Endodermal cell (in vitro differentiated cells): ENCODE measurements at regions not wholly inside any gene's neighbourhood (a gene's known extent, or its start where the extent isn't known, plus 50 kb on each side); places are given as distances from the start of the nearest gene placed in this dataset.

Experiments used
- DNase-seq: peaks from one replicate; pipeline ENCODE4 v3.0.0-alpha.2; 2017
- H3K27ac ChIP-seq: 2 replicates; pipeline ENCODE4 v1.5.1; 2013; ENCODE audit warnings: mild to moderate bottlenecking, low read depth, low read length, moderate library complexity
- H3K27me3 ChIP-seq: 2 replicates; pipeline ENCODE4 v1.6.1; 2013; ENCODE audit warnings: mild to moderate bottlenecking, low read length, moderate library complexity; ENCODE audit not compliant: insufficient read depth, control insufficient read depth, poor library complexity, severe bottlenecking
- H3K36me3 ChIP-seq: 2 replicates; pipeline ENCODE4 v1.7.0; 2013; ENCODE audit warnings: mild to moderate bottlenecking, low read length, moderate library complexity; ENCODE audit not compliant: control insufficient read depth, insufficient read depth
- H3K4me1 ChIP-seq: one replicate; pipeline ENCODE4 v1.7.0; 2013; ENCODE audit warnings: low read length; ENCODE audit not compliant: control insufficient read depth, insufficient read depth
- H3K4me3 ChIP-seq: 2 replicates; pipeline ENCODE4 v1.5.1; 2013; ENCODE audit warnings: mild to moderate bottlenecking, low read length, moderate library complexity
- H3K9ac ChIP-seq: 2 replicates; pipeline ENCODE4 v1.6.1; 2013; ENCODE audit warnings: mild to moderate bottlenecking, low read length, moderate library complexity; ENCODE audit not compliant: poor library complexity, severe bottlenecking; ENCODE audit errors: extremely low read depth
- H3K9me3 ChIP-seq: 2 replicates; pipeline ENCODE4 v1.6.1; 2013; ENCODE audit warnings: mild to moderate bottlenecking, low read length, moderate library complexity; ENCODE audit not compliant: control insufficient read depth
- H3K27ac Mint-ChIP-seq: 2 replicates; pipeline ENCODE4 v1.8.0; 2020; ENCODE audit warnings: mixed read lengths
- H3K27me3 Mint-ChIP-seq: 2 replicates; pipeline ENCODE4 v1.8.0; 2021; ENCODE audit warnings: mild to moderate bottlenecking, mixed read lengths; ENCODE audit not compliant: insufficient read depth
- H3K36me3 Mint-ChIP-seq: 2 replicates; pipeline ENCODE4 v1.8.0; 2020; ENCODE audit warnings: low read depth, mixed read lengths
- H3K4me1 Mint-ChIP-seq: 2 replicates; pipeline ENCODE4 v1.8.0; 2020; ENCODE audit warnings: mixed read lengths
- H3K4me3 Mint-ChIP-seq: 2 replicates; pipeline ENCODE4 v1.8.0; 2020; ENCODE audit warnings: mild to moderate bottlenecking, moderate library complexity, mixed read lengths
- H3K9me3 Mint-ChIP-seq: 2 replicates; pipeline ENCODE4 v1.8.0; 2020; ENCODE audit warnings: mild to moderate bottlenecking, mixed read lengths
- CTCF ChIP-seq: fragments of 200-600 bp; sonication (generic); conservative IDR thresholded peaks from 2 replicates; pipeline ENCODE4 v1.5.0; 2021; ENCODE audit warnings: antibody characterized with exemption, mild to moderate bottlenecking
- WGBS, 2 experiments: methylation state at CpG; one replicate each; pipeline versions ENCODE4 v1.1.5 to v1.1.7; 2013; ENCODE audit warnings: missing lambda C conversion rate in 2 of 2, mixed read lengths in 1 of 2; ENCODE audit not compliant: insufficient coverage in 1 of 2, insufficient read length in 1 of 2; 5-methylcytosine and 5-hydroxymethylcytosine counted together

- H3K9ac ChIP-seq: no peak overlapping the region
- H3K9me3 ChIP-seq: peaks cover 9% of the 10 kb centered on the region
- H3K27me3 ChIP-seq: peaks cover 51% of the 10 kb centered on the region
- TF ChIP-seq CTCF: no peak
- Mint-ChIP-seq H3K9me3 (peaks cover 7% of the 10 kb centered on the region), H3K4me3 (no peak overlapping the region), H3K4me1 (peaks cover 37% of the 10 kb centered on the region), H3K36me3 (peaks cover 6% of the 10 kb centered on the region), H3K27ac (no peak overlapping the region), H3K27me3 (peaks cover 67% of the 10 kb centered on the region)
- no peak overlapping the region for H3K27ac ChIP-seq
- H3K4me3 ChIP-seq: no peak overlapping the region
- WGBS, 2 experiments: 93 to 100% methylated on average over 1 to 2 of the region's 2 CpGs
- DNase-seq: no peak
- H3K4me1 ChIP-seq: peaks cover 8% of the 10 kb centered on the region
- H3K36me3 ChIP-seq: no peaks in the 10 kb centered on the region
Measured at GRCh38 chr1:83698644-83699043, 300.3 kb downstream of the TTLL7 start.

GRCh38 chr1:83697961-83698360 is 301.0 kb downstream of the TTLL7 start:
- no peak for DNase-seq
- Histone ChIP-seq H3K9me3 (peaks cover 9% of the 10 kb centered on the region), H3K27me3 (peaks cover 55% of the 10 kb centered on the region), H3K4me3 (no peak overlapping the region), H3K4me1 (peaks cover 10% of the 10 kb centered on the region), H3K36me3 (no peaks in the 10 kb centered on the region), H3K27ac (no peak overlapping the region), H3K9ac (no peak overlapping the region)
- H3K4me1 Mint-ChIP-seq: peaks cover 38% of the 10 kb centered on the region
- peaks cover 7% of the 10 kb centered on the region for H3K9me3 Mint-ChIP-seq
- H3K27ac Mint-ChIP-seq: no peak overlapping the region
- H3K27me3 Mint-ChIP-seq: peaks cover 74% of the 10 kb centered on the region
- peaks cover 6% of the 10 kb centered on the region for H3K36me3 Mint-ChIP-seq
- no peak for TF ChIP-seq CTCF
- H3K4me3 Mint-ChIP-seq: no peak overlapping the region

GRCh38 chr1:83697220-83697619 is 301.7 kb downstream of the TTLL7 start:
- Mint-ChIP-seq H3K36me3 (peaks cover 6% of the 10 kb centered on the region), H3K27ac (no peak overlapping the region), H3K4me1 (peaks cover 45% of the 10 kb centered on the region), H3K4me3 (no peak overlapping the region), H3K27me3 (peaks cover 82% of the 10 kb centered on the region), H3K9me3 (peaks cover 7% of the 10 kb centered on the region)
- no peaks in the 10 kb centered on the region for H3K36me3 ChIP-seq
- H3K4me3 ChIP-seq: no peak overlapping the region
- no peak for TF ChIP-seq CTCF
- DNase-seq: no peak
- peaks cover 59% of the 10 kb centered on the region for H3K27me3 ChIP-seq
- H3K4me1 ChIP-seq: peaks cover 11% of the 10 kb centered on the region
- WGBS, 2 experiments: 92 to 96% methylated on average over 2 of the region's 2 CpGs
- peaks cover 9% of the 10 kb centered on the region for H3K9me3 ChIP-seq
- H3K9ac ChIP-seq: no peak overlapping the region
- H3K27ac ChIP-seq: no peak overlapping the region
